ENCODE measurements at regions not wholly inside any gene's neighbourhood (a gene's known extent, or its start where the extent isn't known, plus 50 kb on each side); places are given as distances from the start of the nearest gene placed in this dataset.
A peak's percentile ranks its signal among the peaks of the same experiment; 100 is the strongest.

DNA sequence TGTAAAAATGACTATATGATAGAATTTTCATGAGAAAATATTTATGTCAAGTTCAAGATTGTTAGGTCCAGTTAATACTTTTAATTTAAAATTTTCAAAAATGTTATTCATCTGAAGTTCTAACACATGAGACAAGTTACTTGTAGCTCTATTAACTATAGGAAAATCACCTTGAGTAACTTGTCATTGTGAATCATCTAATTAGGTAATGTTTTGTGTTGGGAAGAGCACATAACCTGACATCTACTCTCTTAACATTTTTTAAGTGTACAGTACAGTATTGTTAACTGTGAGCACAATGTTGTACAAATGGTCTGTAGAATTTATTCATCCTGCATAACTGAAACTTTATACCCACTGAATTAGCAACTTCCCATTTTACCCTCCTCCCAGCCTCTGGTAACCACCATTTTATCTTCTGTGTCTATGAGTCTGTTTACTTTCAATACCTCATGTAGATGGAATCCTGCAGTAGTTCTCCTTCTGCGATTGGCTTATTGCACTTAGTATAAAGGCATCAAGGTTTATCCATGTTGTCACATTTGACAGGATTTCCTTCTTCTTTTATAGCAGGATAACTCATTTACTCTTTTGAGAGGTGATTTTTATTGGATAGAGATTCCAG is 54.6 kb downstream of the ARL4A start:
- DNase-seq = no peak

DNA sequence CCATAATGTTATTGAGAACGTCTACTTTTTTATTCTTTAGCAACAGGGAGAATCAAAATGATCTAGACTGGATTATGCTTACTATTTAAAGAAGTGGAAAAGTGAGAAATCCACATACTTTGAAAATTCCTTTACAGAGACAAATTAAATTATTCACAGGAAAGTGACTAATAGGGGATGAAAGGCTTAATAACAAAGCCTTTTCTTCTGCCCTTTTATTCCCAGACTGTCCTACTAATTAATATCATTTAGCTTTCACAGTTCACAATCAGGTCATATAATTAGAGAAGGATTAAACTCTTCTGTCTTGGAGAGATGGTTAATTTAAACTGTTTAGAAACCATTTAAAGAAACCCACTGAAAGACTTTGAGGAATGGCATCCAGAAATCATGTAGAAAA is 58.8 kb downstream of the ARL4A start:
- no peak for DNase-seq

DNA sequence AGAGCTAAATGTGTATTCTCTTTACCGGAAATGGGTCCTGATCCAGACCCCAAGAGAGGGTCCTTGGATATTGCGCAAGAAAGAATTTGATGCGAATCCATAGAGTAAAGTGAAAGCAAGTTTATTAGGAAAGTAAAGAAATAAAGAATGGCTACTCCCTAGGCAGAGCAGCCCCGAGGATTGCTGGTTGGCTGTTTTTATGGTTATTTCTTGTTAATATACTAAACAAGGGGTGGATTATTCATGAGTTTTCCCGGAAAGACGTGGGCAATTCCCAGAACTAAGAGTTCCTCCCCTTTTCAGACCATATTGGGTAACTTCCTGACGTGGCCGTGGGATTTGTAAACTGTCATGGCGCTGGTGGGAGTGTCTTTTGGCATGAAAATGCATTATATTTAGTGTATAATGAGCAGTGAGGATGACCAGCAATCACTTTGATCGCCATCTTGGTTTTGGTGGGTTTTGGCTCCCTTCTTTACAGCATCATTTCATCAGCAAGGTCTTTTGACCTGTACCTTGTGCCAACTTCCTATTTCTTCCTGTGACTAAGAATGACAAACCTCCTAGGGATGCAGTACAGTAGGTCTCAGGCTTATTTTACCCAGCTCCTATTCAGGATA is 60.4 kb downstream of the ARL4A start:
- DNase-seq = no peak

DNA sequence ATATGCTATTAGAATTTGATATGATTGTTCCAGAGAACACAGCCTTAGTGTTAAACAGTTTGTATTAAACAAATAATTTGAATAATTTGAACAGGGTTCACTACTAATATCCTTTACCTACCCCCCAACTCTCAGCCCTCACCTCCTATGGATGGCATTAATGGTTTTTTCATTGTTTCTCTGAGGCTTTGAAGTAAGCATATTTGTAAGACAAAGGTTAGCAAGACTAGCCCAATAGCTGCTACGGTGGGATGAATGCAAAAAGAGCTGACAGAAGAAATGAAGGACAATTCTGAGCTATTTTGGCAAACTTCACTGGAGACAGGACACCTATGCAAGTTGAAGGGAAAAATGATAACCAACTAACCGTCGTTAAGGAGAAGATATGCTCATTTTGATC is 61.6 kb downstream of the ARL4A start:
- no peak for DNase-seq

DNA sequence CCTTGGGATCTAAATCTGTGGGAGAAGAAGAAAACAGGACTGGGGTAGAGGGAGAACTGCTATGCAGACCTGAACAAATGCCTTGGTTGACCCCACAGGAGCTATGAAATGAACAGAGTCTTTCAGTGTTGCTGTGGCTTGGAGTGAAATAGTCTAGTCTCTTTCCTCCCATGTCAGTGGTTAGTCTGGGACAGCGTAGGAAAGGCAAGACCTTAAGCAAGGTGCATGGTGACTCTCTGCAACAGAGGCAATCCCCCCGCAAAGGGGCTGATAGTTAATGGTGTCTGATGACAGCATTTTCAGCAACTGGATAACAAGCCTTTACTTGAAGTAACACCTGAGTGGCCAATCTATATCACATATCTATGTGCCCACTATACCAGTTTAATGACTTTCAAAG is 62.3 kb downstream of the ARL4A start:
- no peak for DNase-seq

DNA sequence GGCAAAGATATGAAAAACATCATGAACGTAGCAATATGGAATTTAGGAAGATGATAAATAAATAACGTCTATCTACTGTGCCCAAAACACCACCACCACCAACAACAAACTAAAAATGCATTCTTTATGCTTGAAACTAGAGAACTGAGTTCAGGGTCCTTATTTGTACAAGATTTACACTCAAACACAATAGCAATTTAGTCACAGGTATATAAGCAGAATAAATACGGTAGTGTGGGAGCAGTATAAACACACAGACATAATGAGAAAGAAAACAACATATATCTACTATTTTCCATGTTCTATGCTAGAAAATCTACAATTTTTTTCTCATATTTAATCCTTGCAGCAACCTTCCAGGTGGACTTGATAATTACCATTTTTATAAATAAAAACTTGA is 64.3 kb downstream of the ARL4A start:
- DNase-seq = no peak

DNA sequence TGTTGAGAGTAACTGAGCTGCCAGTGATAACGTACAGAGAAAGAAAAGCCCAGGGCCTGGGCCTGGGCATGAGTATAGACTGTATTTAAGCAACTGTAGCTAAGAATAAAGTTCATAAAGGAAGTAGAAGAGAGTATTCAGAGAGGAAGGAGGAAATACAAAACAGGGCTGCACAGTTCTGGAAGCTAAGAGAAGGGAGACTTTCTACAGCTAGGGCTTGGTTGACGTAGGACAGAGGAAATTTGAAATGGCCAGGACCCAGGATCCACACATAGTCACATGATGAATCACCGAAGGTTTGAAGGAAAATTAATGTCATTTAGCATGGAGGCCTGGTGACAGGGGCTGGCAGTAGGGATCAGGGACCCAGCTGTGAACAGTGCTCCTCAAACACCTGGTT is 66.7 kb downstream of the ARL4A start:
- no peak for DNase-seq

DNA sequence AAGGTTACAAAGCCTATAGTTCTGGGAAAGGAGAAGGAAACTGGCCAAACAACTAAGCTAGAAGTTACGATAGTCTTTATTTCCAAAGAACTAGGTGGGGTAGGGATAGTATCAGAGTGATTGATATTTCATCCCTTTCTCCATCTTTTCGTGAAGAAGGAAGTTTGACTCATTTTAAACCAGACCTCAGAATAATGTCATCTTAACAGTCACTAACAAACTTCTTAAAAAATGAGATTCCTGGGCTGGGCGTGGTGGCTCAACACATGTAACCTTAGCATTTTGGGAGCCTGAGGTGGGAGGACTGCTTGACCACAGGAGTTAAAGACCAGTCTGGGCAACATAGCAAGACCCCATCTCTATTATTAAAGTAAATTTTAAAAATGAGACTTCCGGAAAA is 69.4 kb downstream of the ARL4A start:
- DNase-seq = no peak

DNA sequence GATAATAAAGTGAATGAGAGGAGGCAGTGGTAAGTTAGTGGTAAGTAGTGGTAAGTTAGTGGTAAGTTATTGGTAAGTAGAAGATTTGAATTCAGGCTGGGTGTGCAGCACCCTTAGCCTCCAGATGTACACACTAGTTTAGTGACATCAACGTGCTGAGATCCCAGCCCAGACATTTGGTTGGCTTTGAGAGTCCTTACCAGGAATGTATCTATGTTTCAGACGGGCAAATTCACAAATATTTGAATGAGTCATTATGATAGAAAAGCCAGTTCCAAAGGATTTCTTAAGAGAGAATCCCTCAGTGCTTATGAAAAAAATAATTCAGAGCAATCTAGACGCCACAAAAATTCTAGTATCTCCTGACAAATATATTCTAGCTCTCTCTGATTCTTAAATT is 70.0 kb downstream of the ARL4A start:
- no peak for DNase-seq

DNA sequence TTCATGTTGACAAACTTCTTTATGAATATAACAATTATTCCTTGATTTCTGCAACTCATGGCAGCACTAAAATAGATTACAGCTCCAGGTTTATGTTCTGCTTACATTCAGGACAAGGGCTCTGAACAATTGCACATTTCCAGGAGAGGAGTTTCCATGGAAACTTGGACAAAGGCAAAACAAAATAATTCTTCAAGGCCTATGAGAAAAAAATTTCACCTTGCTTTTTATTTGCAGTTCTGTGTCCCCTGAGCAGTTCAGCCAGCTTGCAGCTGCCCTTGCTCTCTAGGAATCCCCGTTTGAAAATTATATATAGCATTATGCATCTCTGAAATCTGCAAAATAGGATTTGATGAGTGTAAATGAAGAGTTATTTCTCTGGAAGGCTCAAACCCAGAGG is 71.7 kb downstream of the ARL4A start:
- no peak for DNase-seq

DNA sequence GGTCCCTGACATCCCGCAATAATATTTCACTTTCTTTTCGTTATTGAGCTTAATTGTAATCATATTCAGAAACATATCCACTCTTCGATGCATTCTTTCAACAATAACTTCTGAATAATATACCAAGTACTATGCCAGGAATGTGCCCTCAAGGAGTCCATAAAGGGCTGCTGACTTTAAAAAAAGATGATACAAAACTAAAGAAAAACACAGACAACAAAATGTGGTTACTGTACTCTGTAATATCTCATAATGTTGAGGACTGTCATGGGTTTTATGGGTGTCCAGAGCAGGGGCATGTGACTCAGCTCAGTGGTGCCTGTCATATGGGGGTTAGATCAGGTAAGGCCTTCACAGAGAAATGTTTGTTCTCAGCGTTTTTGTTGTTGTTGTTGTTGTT is 73.7 kb downstream of the ARL4A start:
- no peak for DNase-seq

DNA sequence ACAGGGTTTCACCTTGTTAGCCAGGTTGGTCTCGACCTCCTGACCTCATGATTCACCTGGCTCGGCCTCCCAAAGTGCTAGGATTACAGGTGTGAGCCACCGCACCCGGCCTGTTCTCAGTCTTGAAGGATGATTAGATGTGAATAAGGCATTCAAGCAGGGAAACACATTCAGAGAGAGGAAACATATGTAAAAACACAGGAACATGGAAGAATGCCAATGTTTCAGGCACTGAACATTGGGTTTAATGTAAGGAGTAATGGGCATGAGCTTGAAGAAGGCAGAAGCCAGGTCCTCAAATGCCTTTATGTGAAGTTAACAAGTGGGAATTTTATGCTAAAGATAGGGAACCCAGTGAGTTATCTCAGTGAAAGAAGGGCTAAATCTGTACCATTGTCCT is 74.3 kb downstream of the ARL4A start:
- DNase-seq = no peak

DNA sequence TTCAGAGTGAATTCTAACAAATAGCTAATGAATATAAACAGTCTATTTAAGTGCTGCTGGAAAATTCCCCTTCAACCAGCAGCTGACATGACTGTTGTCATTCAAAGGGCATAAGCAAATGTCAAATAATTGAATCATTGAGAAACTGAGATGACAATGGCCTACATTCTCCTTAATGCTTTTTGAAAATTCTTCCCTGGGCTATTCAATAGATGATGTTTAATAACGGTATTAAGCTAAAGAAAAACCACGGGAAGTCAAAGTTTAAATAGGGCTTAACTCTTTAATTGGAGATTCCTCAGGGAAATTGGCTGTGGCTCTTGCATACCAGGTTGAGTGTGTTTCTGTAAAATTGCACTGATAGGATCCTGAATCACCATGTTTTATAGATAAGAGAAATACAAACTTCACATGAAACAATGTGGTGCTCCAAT is 77.0 kb downstream of the ARL4A start:
- peak; percentile 6 for DNase-seq

DNA sequence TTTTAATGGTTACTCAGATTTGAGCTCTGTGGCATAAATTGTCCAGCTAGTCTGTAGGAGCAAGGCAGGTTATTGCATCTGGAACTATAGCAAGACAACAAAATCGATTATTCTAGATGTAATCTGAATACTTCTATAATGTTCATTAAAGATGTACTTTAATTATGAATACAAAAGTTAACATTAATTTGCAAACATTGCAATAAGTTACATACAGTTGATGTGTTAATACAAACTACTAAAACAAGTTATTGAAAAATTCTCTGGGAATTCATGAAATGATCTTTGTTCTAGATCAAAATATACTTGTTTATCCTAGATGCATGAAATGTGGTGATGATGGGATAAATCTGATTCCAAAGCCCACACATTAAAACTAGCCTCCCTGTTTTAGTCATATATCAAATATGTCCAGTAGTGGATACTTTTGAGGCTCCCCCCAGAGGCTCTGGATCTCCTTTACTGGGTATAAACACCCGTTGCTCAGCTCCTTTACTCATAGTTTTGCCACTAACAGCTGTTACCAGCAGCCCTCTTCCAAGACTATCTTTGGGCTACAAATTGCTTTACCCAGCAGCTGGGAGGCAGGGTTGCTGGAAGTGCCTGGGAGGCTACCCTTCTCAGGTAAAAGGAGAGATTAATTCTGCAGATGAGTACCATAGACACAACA is 78.1 kb downstream of the ARL4A start:
- DNase-seq = no peak

DNA sequence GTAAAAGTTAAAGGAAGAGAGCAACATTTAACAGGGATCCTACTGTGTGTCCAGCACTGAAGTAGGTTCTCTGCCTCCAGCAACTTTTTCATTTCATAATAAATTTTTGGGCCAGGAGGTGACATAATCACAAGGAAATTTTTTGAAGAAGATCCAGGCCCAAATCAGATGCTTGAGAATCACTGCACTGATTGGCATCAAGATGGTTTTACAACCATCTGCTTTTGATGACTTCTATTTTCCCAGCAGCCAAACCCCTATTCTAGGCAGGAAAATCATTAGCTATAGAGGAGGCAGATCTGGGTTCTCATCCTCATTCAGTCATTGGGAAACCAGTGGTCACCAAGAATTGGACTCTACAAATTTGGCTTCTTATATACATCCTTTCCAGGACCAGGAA is 79.0 kb downstream of the ARL4A start:
- no peak for DNase-seq

DNA sequence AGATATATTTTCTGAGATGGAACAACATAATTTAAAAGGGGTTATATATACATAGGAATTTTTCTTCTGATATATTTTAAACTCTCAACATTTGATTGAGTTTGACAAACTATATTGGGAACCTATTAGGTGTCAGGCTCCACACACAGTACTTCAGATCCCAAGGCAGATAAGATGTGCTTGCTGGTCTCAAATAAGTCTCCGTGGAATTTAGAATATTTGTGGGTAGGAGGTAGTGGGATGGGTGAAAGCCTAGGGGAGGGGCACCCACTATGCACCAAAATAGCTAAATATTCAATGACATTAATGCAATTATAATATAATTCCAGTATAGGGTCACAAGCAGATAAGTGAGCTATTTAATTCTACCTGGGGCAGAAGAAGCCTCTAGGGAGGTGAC is 81.5 kb downstream of the ARL4A start:
- DNase-seq = no peak

DNA sequence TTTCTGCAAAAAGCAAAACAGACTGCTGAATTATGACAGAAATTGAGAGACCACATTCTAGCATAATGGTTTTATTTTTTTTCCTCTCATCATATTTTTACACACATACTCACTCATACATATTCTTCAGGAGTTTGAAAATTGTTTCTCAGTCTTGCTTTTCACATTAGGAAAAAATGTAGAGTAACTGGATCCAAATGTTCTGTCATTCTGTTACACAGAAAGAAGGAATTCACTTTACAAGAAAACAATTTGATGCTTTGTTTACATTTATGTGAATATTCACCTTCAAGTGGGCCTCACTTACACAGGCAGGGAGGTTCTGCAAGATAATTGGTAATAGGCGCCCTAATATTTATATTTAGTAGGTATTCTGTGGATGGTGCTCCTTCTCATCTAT is 82.0 kb downstream of the ARL4A start:
- no peak for DNase-seq

DNA sequence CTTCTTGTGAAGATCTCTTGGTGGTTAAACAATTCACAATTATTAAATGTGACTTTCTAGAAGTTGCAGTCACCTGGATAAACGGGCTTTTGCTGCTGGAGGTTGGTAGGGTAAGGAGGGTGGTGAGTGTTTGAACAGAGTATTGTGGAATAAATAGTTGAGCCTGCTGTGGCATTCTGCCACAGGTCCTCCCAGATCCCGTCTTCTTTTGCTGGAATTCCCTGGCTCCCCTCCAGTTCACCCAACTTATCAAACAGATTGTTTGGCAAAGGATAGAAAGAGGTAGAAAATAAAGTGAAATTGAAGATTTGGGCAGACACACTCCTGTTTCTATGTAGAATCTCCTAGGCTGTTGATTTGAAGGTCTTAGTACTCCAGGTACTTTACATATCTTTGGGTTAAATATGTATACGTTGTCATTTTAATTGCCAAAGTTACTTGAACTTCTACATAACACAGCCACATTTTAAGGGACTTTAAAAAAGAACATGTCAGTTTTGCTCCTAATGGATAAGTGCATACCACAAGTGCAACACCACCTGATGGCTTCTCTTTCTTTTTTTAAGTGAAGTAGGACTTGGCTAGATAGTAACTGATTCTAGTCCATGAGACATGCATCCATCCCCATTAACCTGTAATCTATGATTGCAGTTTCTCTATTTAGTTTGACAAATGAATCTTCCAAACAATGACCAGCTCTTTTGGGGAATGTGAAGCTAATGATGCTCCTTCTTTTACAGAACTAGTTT is 83.0 kb downstream of the ARL4A start:
- no peak for DNase-seq

DNA sequence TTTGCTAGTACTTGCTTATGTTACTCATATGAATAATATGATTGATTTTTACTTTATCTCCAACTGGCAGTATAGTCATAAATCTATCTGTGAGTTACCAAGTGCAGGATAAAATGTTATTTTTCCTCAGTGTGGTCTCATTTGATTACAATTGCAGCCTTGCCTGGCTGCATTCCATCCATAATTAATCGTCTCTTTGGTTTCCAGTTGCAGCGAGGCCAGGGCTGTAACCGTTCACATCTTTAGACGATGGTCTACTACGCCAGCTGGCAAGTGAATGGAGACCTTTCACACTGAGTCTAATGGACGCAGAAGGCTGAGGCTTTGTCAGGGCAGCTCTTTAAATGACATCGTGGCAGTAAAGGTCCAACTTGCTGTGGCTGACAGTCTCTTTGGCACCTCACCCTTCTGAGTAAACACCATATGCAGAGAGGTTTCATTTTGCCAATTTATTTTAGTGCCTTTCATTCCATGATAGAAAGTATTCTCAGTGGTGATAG is 84.0 kb downstream of the ARL4A start:
- DNase-seq = no peak

DNA sequence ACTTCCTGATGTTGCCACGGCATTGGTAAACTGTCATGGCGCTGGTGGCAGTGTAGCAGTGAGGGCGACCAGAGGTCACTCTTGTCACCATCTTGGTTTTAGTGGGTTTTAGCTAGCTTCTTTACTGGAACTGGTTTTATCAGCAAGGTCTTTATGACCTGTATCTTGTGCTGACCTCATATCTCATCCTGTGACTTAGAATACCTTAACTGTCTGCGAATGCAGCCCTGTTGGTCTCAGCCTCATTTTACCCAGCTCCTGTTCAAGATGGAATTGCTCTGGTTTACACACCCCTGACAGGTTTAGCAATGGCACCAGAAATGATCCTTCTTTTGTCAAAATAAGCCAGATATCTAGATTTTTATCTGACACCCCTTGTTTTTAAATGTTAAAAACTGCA is 85.3 kb downstream of the ARL4A start:
- DNase-seq = no peak

DNA sequence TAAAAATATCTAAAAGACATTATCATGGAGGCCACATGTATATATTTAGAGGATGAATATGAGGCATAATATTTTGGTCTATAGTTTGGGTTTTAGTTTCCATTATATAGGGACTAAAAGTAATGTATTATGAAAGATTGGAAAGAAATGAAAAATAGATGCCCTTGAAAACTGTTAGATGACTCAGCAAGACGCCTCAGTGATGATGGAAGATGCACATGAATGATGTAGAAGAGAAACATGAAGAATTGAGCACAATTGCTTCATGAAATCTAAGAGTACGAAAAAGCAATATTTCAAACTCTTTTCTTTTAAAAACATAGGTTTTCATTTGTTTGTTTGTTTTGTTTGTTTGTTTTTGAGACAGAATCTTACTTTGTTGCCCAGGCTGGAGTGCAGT is 89.8 kb downstream of the ARL4A start:
- peak; percentile 23 for DNase-seq

DNA sequence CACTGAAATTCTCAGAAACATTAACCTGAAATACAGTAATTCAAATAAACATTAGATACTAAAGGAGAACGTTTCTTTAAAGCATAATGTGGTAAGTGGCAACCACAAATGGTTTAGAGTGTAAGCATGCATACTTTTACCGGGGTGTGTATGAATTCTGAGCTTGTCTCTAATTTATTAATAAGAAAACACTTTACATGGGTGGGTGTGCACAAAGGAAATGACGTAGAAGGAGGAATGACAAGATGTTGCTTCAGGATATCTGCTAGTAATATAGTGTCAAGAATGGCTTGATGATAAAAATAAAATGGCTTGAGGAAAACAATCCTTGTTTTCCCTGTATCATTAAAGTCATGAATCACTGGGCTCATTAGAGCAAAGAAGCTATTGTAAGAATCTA is 92.5 kb downstream of the ARL4A start:
- DNase-seq = no peak

DNA sequence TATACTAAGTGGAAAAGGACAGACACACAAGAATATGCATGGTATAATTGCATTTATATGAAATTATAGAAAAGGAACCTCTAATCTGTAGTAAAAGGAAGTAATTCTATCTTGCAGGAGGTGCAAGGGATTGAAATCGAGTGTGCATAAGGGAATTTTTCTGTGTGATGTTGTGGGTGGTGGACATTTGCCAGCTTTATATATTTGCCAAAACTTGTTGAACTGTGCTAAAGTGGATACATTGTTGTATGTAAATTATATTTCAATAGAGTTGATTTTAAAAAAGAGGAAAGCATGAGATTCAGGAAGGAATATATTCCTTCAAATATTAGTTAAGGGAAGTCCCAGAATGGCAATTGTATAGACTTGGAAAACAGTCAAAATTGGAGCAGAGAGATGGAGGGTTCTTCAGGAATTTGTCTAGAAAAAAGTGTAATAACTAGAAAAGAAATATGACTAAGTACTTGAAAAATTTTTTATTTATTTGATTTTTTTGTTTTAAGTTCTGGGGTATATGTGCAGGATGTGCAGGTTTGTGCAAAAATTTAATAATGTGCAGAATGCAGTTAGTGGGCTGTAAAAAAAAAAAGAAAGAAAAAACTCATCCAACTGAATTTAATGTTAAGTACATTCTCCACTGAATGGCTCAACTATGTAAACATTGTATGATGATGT is 96.1 kb downstream of the ARL4A start:
- no peak for DNase-seq

All from suppressor macrophage treated with lipopolysaccharide for 4 hours (primary cell).